GM10248 (cell line): ENCODE measurements at regions not wholly inside any gene's neighbourhood (a gene's known extent, or its start where the extent isn't known, plus 50 kb on each side); places are given as distances from the start of the nearest gene placed in this dataset.

Experiments
- CTCF ChIA-PET: fragments of 300-600 bp; sonication (Branson Sonifier 250); formaldehyde crosslinking; extraction: SDS; loops from one replicate; lab custom pipeline; 2021; ENCODE audit warnings: antibody characterized with exemption; lab: Yijun Ruan, JAX
- POLR2A ChIA-PET: fragments of 350-650 bp; sonication (Branson Sonifier 250); formaldehyde crosslinking; extraction: SDS; loops from one replicate; lab custom pipeline; 2020; ENCODE audit warnings: antibody characterized with exemption; lab: Yijun Ruan, JAX
- DNase-seq: peaks from one replicate; pipeline ENCODE4 v3.0.0; 2012; ENCODE audit errors: extremely low spot score
- CTCF ChIP-seq: IDR thresholded peaks from 2 replicates; pipeline ENCODE4 v1.5.1; 2012; ENCODE audit warnings: mild to moderate bottlenecking, low read depth; ENCODE audit errors: extremely low read depth, missing control alignments, control extremely low read depth

GRCh38 chr11:27865105-27865504 lies 164.8 kb upstream of the BDNF start:
- DNase-seq, result no peak
- ChIA-PET CTCF (interaction anchor here (1.0 kb wide), 2 partner anchors 8 to 10 kb away, joined by 3 read pairs; no protein-coding TSS in a partner anchor), POLR2A (no interaction called here)
- TF ChIP-seq CTCF, result no peak

GRCh38 chr11:27864611-27865010 lies 164.4 kb upstream of the BDNF start:
- CTCF ChIA-PET, result interaction anchor here (1.0 kb wide), 2 partner anchors 8 to 10 kb away, joined by 3 read pairs; no protein-coding TSS in a partner anchor
- POLR2A ChIA-PET, result no interaction called here
- no peak for DNase-seq
- TF ChIP-seq CTCF, result no peak

DNA sequence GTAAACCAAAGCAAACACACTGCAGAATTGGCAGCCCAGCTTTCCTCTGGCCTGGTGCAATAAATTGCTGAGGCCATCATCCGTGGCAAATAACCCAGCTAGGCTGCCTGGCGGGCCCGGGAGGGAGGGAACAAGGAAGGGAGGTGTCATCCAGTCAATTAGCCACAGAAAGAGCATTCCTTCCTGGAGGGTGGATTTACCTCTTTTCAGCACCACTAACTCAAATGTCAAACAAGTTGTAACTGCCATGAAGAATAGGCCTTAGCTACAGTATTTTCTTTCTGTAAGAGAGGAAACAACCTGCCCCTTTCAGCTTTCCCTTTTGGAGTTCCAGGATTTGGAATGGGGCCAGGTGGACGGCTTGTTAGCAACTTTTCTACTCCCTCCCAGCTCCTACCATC lies 163.8 kb upstream of the BDNF start:
- POLR2A ChIA-PET, result no interaction called here
- no peak for DNase-seq
- TF ChIP-seq CTCF, result no peak
- CTCF ChIA-PET, result interaction anchor here (1.0 kb wide), 1 partner anchor 11 kb away, joined by 3 read pairs; no protein-coding TSS in a partner anchor

DNA sequence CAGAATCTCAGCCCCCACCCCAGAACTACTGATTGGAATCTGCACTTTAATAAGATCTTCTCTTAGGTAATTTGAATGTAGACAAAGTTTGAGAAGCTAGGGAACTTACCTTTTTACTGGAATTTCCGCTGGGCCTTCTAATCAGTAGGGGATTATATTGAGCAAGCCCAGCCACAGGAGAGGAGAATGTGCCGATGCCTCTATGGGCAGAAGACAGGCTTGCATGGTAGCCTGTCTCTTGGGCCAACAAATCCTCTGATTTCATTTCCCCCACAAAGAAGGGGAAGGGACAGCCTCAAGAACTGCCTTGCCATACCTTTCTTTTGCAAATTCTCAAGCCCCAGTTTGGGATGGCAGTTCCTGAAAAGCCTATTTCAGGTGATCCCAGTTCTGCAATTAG lies 163.4 kb upstream of the BDNF start:
- no peak for DNase-seq
- no peak for TF ChIP-seq CTCF
- POLR2A ChIA-PET, result no interaction called here
- CTCF ChIA-PET, result no interaction called here

- TF ChIP-seq CTCF, result no peak
- ChIA-PET CTCF (interaction anchor here (1.2 to 1.5 kb wide), 2 partner anchors 12 to 51 kb away, joined by 3 to 4 read pairs; no protein-coding TSS in a partner anchor), POLR2A (no interaction called here)
- DNase-seq, result no peak
These were observed 161.6 kb upstream of the BDNF start for GRCh38 chr11:27861706-27862430.

- POLR2A ChIA-PET, result no interaction called here
- DNase-seq, result no peak
- TF ChIP-seq CTCF, result no peak
- CTCF ChIA-PET, result interaction anchor here (1.2 to 1.5 kb wide), 2 partner anchors 13 to 50 kb away, joined by 3 to 4 read pairs; no protein-coding TSS in a partner anchor
These were observed 160.6 kb upstream of the BDNF start for GRCh38 chr11:27860811-27861210.
